Peyer's patch (tissue), 4 donors: ENCODE measurements at regions not wholly inside any gene's neighbourhood (a gene's known extent, or its start where the extent isn't known, plus 50 kb on each side); places are given as distances from the start of the nearest gene placed in this dataset.

ENCODE experiments used
- DNase-seq, 3 donors: peaks; one replicate each; pipeline ENCODE4 v3.0.0-alpha.2; 2017 to 2019
- H3K27ac ChIP-seq, 4 donors: fragments of 200-600 bp; sonication (generic); one replicate each; pipeline ENCODE4 v1.5.1; 2016 to 2019
- H3K27me3 ChIP-seq, 2 donors: fragments of 200-600 bp; sonication (generic); one replicate each; pipeline ENCODE4 v1.5.1; 2019
- H3K36me3 ChIP-seq, 3 donors: fragments of 200-600 bp; sonication (generic); one replicate each; pipeline ENCODE4 v1.5.1; 2016 to 2019
- H3K4me1 ChIP-seq, 4 donors: fragments of 200-600 bp; sonication (generic); one replicate each; pipeline ENCODE4 v1.5.1; 2016 to 2019
- H3K4me3 ChIP-seq, 4 donors: fragments of 200-600 bp; sonication (generic); 1 replicate in 3 of 4; 2 replicates in 1 of 4; pipeline ENCODE4 v1.5.1; 2016 to 2019; ENCODE audit warnings: mild to moderate bottlenecking in 1 of 4
- H3K9me3 ChIP-seq, 4 donors: fragments of 200-600 bp; sonication (generic); one replicate each; pipeline ENCODE4 v1.5.1; 2016 to 2019; ENCODE audit warnings: mild to moderate bottlenecking in 1 of 4
- CTCF ChIP-seq, 6 experiments: fragments of 450-650 bp in 4 of 6; fragments of 200-600 bp in 2 of 6; sonication (generic) in 1 of 6; IDR thresholded peaks; one replicate each; pipeline ENCODE4 v1.5.1; 2017 to 2019; ENCODE audit warnings: antibody characterized with exemption in 6 of 6, mild to moderate bottlenecking in 3 of 6, moderate library complexity in 1 of 6
- POLR2A ChIP-seq, 2 donors: fragments of 450-650 bp; IDR thresholded peaks; one replicate each; pipeline ENCODE4 v1.5.1; 2017; ENCODE audit warnings: antibody characterized with exemption in 2 of 2, mild to moderate bottlenecking in 2 of 2, moderate library complexity in 2 of 2

DNA sequence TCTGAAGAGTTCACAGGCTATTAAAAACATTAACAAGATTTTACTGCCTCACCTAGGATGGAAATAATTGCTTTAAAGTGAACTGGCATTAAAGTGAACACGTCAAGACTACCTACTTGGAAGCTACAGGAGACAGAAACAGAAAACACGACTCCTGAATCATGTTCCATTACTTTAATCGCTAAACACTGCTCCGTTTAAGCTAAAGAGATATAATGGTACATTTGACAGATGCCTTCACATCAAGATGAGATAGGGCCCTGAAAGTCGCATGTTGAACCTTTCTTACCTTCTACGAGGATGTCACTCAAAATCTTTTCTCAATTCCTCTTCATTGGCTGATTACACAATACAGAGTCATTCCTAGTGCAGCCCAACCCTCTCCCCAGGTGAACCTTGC lies 206.3 kb upstream of the GATB start:
- TF ChIP-seq CTCF (IDR thresholded peaks at IDR 0.05) (no peak), POLR2A (IDR thresholded peaks at IDR 0.05) (no peak)
- no peak overlapping the region for H3K27ac ChIP-seq
- DNase-seq: no peak
- no peak overlapping the region for H3K4me3 ChIP-seq
- H3K36me3 ChIP-seq: no peaks in the 10 kb centered on the region
- no peaks in the 10 kb centered on the region for H3K9me3 ChIP-seq
- no peaks in the 10 kb centered on the region for H3K4me1 ChIP-seq
- no peaks in the 10 kb centered on the region for H3K27me3 ChIP-seq

DNA sequence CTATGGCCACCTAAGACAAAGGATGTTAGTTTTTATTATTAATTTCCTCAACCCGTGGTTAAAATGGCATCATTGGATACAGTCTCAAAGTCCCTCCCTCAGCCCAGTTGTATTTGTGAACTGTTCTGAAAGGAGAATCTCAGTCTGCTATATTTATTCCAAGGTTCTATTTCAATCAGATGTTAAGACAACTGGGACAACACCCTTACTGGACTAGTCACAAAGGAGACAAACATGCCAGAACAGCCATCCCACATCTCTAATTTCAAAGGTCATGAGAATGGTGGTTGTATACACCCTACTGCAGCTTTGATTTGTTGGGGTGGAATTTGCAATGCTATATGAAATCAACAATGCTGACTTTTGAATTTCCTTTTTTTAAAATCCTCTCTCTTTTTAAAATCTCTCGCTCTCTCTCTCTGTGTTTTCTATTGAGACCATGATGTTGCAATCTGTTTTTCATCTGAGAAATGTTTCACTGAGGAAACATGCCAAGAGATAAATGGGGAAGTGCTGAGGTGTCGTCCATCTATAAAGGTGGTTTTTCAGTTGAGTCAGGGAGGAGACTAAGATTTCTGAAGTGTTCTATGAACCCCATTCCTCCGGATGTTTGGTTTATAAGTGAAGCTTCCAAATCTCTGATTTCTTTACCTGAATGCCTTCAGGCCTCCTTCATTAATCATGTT lies 201.5 kb upstream of the GATB start:
- no peak for DNase-seq
- no peaks in the 10 kb centered on the region for H3K36me3 ChIP-seq
- no peaks in the 10 kb centered on the region for H3K27me3 ChIP-seq
- TF ChIP-seq CTCF (IDR thresholded peaks at IDR 0.05): no peak
- TF ChIP-seq POLR2A (IDR thresholded peaks at IDR 0.05): no peak
- H3K4me1 ChIP-seq: no peaks in the 10 kb centered on the region
- no peaks in the 10 kb centered on the region for H3K9me3 ChIP-seq
- H3K27ac ChIP-seq: no peak overlapping the region
- H3K4me3 ChIP-seq: no peak overlapping the region

- no peak for DNase-seq
- no peaks in the 10 kb centered on the region for H3K4me1 ChIP-seq
- H3K27ac ChIP-seq: no peak overlapping the region
- no peaks in the 10 kb centered on the region for H3K9me3 ChIP-seq
- H3K4me3 ChIP-seq: no peak overlapping the region
- no peak for TF ChIP-seq CTCF (IDR thresholded peaks at IDR 0.05)
- no peak for TF ChIP-seq POLR2A (IDR thresholded peaks at IDR 0.05)
- no peaks in the 10 kb centered on the region for H3K27me3 ChIP-seq
- H3K36me3 ChIP-seq: no peaks in the 10 kb centered on the region
Observed at GRCh38 chr4:151961456-151961855, 200.6 kb upstream of the GATB start.

- DNase-seq: no peak
- no peaks in the 10 kb centered on the region for H3K36me3 ChIP-seq
Observed at GRCh38 chr4:151960449-151961230, 199.8 kb upstream of the GATB start.

GRCh38 chr4:151957153-151957552 lies 196.3 kb upstream of the GATB start:
- H3K36me3 ChIP-seq: no peaks in the 10 kb centered on the region
- TF ChIP-seq POLR2A (IDR thresholded peaks at IDR 0.05): no peak
- no peak for TF ChIP-seq CTCF (IDR thresholded peaks at IDR 0.05)

More at GRCh38 chr4:151960449-151961230, 199.8 kb upstream of the GATB start:
- Histone ChIP-seq H3K4me1 (no peaks in the 10 kb centered on the region), H3K9me3 (no peaks in the 10 kb centered on the region), H3K27ac (no peak overlapping the region), H3K4me3 (no peak overlapping the region), H3K27me3 (no peaks in the 10 kb centered on the region)
- TF ChIP-seq CTCF (IDR thresholded peaks at IDR 0.05): no peak
- TF ChIP-seq POLR2A (IDR thresholded peaks at IDR 0.05): no peak

More at GRCh38 chr4:151957153-151957552, 196.3 kb upstream of the GATB start:
- H3K27ac ChIP-seq: no peak overlapping the region
- no peak overlapping the region for H3K4me3 ChIP-seq
- DNase-seq: no peak
- no peaks in the 10 kb centered on the region for H3K27me3 ChIP-seq
- H3K9me3 ChIP-seq: no peaks in the 10 kb centered on the region
- no peaks in the 10 kb centered on the region for H3K4me1 ChIP-seq
